MM.1S (cell line): ENCODE measurements at regions not wholly inside any gene's neighbourhood (a gene's known extent, or its start where the extent isn't known, plus 50 kb on each side); places are given as distances from the start of the nearest gene placed in this dataset.

Experiments
- DNase-seq: peaks from one replicate; pipeline ENCODE4 v3.0.0-alpha.2; 2015
- H2AFZ ChIP-seq: fragments of 300-600 bp; sonication (generic); 2 replicates; pipeline ENCODE4 v1.6.0; 2016; ENCODE audit warnings: antibody characterized with exemption, low read length
- H3F3A ChIP-seq: fragments of 300-600 bp; sonication (generic); 2 replicates; pipeline ENCODE4 v1.6.1; 2016; ENCODE audit warnings: mild to moderate bottlenecking, antibody characterized with exemption, low read length, moderate library complexity, mixed read lengths; ENCODE audit not compliant: insufficient read depth
- H3K27ac ChIP-seq: fragments of 300-600 bp; sonication (generic); 2 replicates; pipeline ENCODE4 v1.5.1; 2016; ENCODE audit warnings: mild to moderate bottlenecking, low read length
- H3K27me3 ChIP-seq: fragments of 300-600 bp; sonication (generic); replicated peaks from 2 replicates; pipeline ENCODE4 v1.6.0; 2016; ENCODE audit warnings: low read length; ENCODE audit not compliant: insufficient read depth
- H3K36me3 ChIP-seq: fragments of 300-600 bp; sonication (generic); replicated peaks from 2 replicates; pipeline ENCODE4 v1.6.1; 2016; ENCODE audit warnings: mild to moderate bottlenecking, low read length, mixed read lengths; ENCODE audit not compliant: insufficient read depth
- H3K4me1 ChIP-seq: fragments of 300-600 bp; sonication (generic); 2 replicates; pipeline ENCODE4 v1.6.1; 2016; ENCODE audit warnings: low read length, mixed read lengths
- H3K4me2 ChIP-seq: fragments of 300-600 bp; sonication (generic); 2 replicates; pipeline ENCODE4 v1.6.0; 2016; ENCODE audit warnings: low read depth, low read length
- H3K4me3 ChIP-seq: fragments of 300-600 bp; sonication (generic); 2 replicates; pipeline ENCODE4 v1.5.1; 2016; ENCODE audit warnings: low read length, mixed read lengths
- H3K79me2 ChIP-seq: fragments of 300-600 bp; sonication (generic); 2 replicates; pipeline ENCODE4 v1.6.1; 2016; ENCODE audit warnings: mixed run types, low read length, mixed read lengths
- H3K9ac ChIP-seq: fragments of 300-600 bp; sonication (generic); 2 replicates; pipeline ENCODE4 v1.6.1; 2016; ENCODE audit warnings: low read length, mixed read lengths
- H3K9me2 ChIP-seq: fragments of 300-600 bp; sonication (generic); replicated peaks from 2 replicates; pipeline ENCODE4 v1.6.1; 2016; ENCODE audit warnings: mild to moderate bottlenecking, low read length, mixed read lengths; ENCODE audit not compliant: insufficient read depth
- H3K9me3 ChIP-seq: fragments of 300-600 bp; sonication (generic); replicated peaks from 2 replicates; pipeline ENCODE4 v1.6.1; 2016; ENCODE audit warnings: mild to moderate bottlenecking, low read length, mixed read lengths; ENCODE audit not compliant: insufficient read depth
- H4K20me1 ChIP-seq: fragments of 300-600 bp; sonication (generic); 2 replicates; pipeline ENCODE4 v1.6.1; 2016; ENCODE audit warnings: mild to moderate bottlenecking, low read length, moderate library complexity, mixed read lengths; ENCODE audit not compliant: insufficient read depth
- EZH2 ChIP-seq: fragments of 300-600 bp; sonication (generic); optimal IDR thresholded peaks from 2 replicates; pipeline ENCODE3; 2017; ENCODE audit warnings: low read depth, mild to moderate bottlenecking, antibody characterized with exemption, low read length, mixed read lengths
- EZH2phosphoT487 ChIP-seq: fragments of 300-600 bp; sonication (generic); IDR thresholded peaks from 2 replicates; pipeline ENCODE4 v1.6.1; 2018; ENCODE audit warnings: antibody characterized with exemption, low read length
- TF ChIP-seq, protein P1 (sequence below): fragments of 300-600 bp; sonication (generic); IDR thresholded peaks from 2 replicates; pipeline ENCODE4 v1.5.1; 2016; ENCODE audit warnings: antibody characterized with exemption, low read length, mixed read lengths

DNA sequence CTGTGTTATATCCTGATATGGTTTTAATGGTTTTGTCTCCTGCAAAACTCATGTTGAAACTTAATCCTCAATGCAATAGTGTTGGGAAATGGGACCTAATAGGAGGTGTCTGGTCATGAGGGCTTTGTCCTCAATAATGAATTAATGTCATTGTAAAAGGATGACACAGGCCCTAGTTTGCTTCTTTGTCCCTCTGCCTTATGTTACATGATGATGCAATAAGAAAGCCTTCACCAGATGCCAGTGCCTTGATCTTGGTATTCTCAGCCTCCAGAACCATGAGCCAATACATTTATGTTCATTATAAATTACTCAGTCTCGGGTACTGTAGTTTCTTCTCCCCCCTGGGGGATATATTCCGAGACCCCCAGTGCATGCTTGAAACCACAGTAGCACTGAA, 1247.4 kb upstream of the SORCS1 start:
- Histone ChIP-seq H3K27ac (no peak overlapping the region), H3K9ac (no peak overlapping the region), H3K4me1 (no peaks in the 10 kb centered on the region), H3K4me2 (no peak overlapping the region), H4K20me1 (no peaks in the 10 kb centered on the region), H3K4me3 (no peak overlapping the region), H3K9me3 (no peaks in the 10 kb centered on the region), H2AFZ (no peak overlapping the region), H3F3A (no peaks in the 10 kb centered on the region), H3K79me2 (no peaks in the 10 kb centered on the region), H3K9me2 (no peaks in the 10 kb centered on the region), H3K27me3 (no peaks in the 10 kb centered on the region), H3K36me3 (no peaks in the 10 kb centered on the region)
- no peak for DNase-seq
- TF ChIP-seq, protein P1, sequence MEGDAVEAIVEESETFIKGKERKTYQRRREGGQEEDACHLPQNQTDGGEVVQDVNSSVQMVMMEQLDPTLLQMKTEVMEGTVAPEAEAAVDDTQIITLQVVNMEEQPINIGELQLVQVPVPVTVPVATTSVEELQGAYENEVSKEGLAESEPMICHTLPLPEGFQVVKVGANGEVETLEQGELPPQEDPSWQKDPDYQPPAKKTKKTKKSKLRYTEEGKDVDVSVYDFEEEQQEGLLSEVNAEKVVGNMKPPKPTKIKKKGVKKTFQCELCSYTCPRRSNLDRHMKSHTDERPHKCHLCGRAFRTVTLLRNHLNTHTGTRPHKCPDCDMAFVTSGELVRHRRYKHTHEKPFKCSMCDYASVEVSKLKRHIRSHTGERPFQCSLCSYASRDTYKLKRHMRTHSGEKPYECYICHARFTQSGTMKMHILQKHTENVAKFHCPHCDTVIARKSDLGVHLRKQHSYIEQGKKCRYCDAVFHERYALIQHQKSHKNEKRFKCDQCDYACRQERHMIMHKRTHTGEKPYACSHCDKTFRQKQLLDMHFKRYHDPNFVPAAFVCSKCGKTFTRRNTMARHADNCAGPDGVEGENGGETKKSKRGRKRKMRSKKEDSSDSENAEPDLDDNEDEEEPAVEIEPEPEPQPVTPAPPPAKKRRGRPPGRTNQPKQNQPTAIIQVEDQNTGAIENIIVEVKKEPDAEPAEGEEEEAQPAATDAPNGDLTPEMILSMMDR: no peak
- TF ChIP-seq EZH2phosphoT487 (no peak), EZH2 (no peak)

DNA sequence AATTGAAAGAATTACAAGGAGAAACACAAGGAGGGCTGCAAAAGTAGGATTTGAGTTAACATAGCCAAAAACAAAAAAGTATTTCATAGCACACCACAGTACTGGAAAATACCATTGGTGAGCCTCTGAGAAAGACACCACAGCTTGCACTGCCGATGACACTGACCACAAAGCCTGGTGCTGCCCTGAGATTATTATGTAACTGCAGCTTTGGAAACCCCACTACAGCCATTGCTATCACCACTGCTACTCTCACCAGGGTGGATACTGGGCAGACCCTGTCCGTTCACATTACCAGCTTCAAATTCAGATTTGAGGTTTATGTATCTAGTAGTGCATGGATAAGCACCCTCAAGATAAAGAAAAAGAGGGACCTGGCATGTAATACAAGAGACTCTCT, 1246.7 kb upstream of the SORCS1 start:
- DNase-seq: no peak
- no peak overlapping the region for H3K9ac ChIP-seq
- no peaks in the 10 kb centered on the region for H3K27me3 ChIP-seq
- H2AFZ ChIP-seq: no peak overlapping the region
- no peaks in the 10 kb centered on the region for H3K9me3 ChIP-seq
- H3F3A ChIP-seq: no peaks in the 10 kb centered on the region
- H3K4me3 ChIP-seq: no peak overlapping the region
- H3K36me3 ChIP-seq: no peaks in the 10 kb centered on the region
- H3K9me2 ChIP-seq: no peaks in the 10 kb centered on the region
- no peak overlapping the region for H3K27ac ChIP-seq
- H4K20me1 ChIP-seq: no peaks in the 10 kb centered on the region
- H3K79me2 ChIP-seq: no peaks in the 10 kb centered on the region
- TF ChIP-seq, protein P1: no peak
- no peak for TF ChIP-seq EZH2phosphoT487
- TF ChIP-seq EZH2: no peak
- no peaks in the 10 kb centered on the region for H3K4me1 ChIP-seq
- H3K4me2 ChIP-seq: no peak overlapping the region

DNA sequence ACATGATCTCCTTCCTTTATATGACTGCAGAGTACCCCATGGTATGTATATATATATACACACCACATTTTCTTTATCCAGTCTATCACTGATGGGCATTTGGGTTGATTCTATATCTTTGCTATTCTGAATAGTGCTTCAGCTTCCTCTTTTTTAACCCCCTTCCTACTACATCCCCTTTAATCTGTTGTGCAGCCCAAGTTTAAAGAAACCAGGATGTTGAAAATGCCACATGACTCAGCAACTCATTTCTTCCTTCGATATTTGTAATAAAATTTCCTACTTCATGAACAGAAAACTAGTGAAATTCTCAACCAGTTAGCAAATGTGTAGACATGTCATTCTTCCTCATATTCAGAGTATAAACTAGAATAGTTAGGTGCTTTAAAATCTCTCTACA, 1245.7 kb upstream of the SORCS1 start:
- Histone ChIP-seq H2AFZ (no peak overlapping the region), H3K36me3 (no peaks in the 10 kb centered on the region), H3K79me2 (no peaks in the 10 kb centered on the region), H3K9me2 (no peaks in the 10 kb centered on the region), H3K4me3 (no peak overlapping the region), H3K27me3 (no peaks in the 10 kb centered on the region), H3F3A (no peaks in the 10 kb centered on the region), H4K20me1 (no peaks in the 10 kb centered on the region), H3K9ac (no peak overlapping the region), H3K4me2 (no peak overlapping the region), H3K4me1 (no peaks in the 10 kb centered on the region), H3K27ac (no peak overlapping the region), H3K9me3 (no peaks in the 10 kb centered on the region)
- DNase-seq: no peak
- TF ChIP-seq EZH2: no peak
- TF ChIP-seq, protein P1: no peak
- no peak for TF ChIP-seq EZH2phosphoT487
